Fibroblast of villous mesenchyme (primary cell): ENCODE measurements at regions not wholly inside any gene's neighbourhood (a gene's known extent, or its start where the extent isn't known, plus 50 kb on each side); places are given as distances from the start of the nearest gene placed in this dataset.
A peak's percentile ranks its signal among the peaks of the same experiment; 100 is the strongest.
"Not testable (repeated sequence)": the region's sequence is repeated elsewhere in the genome, so short reads cannot be mapped to it uniquely, and the experiment has no call there.

Experiments
- DNase-seq: peaks from one replicate; pipeline ENCODE4 v3.0.0-alpha.2; 2010; ENCODE audit warnings: low read depth
- H3K4me3 ChIP-seq: 2 replicates; pipeline ENCODE4 v1.5.1; 2011; ENCODE audit warnings: low read depth, mild to moderate bottlenecking, low read length
- CTCF ChIP-seq: IDR thresholded peaks from 2 replicates; pipeline ENCODE4 v1.5.1; 2012; ENCODE audit warnings: low read depth, mild to moderate bottlenecking, low read length; ENCODE audit not compliant: insufficient read depth

GRCh38 chrX:80508083-80508482, 87.8 kb downstream of the TENT5D start:
- not testable (repeated sequence) for H3K4me3 ChIP-seq, DNase-seq

- no peak overlapping the region for H3K4me3 ChIP-seq
- peak; percentile 3 for DNase-seq
- no peak for TF ChIP-seq CTCF
Observed at GRCh38 chrX:80511969-80512760, 91.9 kb downstream of the TENT5D start.

- DNase-seq = no peak
- no peak overlapping the region for H3K4me3 ChIP-seq
- TF ChIP-seq CTCF = no peak
Observed at GRCh38 chrX:80512924-80513323, 92.7 kb downstream of the TENT5D start.

- H3K4me3 ChIP-seq = no peak overlapping the region
- DNase-seq = no peak
- TF ChIP-seq CTCF = no peak
Observed at GRCh38 chrX:80513625-80514024, 93.4 kb downstream of the TENT5D start.

GRCh38 chrX:80537096-80537495, 116.8 kb downstream of the TENT5D start:
- TF ChIP-seq CTCF = no peak
- no peak for DNase-seq
- no peak overlapping the region for H3K4me3 ChIP-seq

GRCh38 chrX:80550722-80551121, 130.5 kb downstream of the TENT5D start:
- DNase-seq = no peak
- no peak for TF ChIP-seq CTCF
- H3K4me3 ChIP-seq = no peak overlapping the region

GRCh38 chrX:80556148-80556547, 135.9 kb downstream of the TENT5D start:
- no peak overlapping the region for H3K4me3 ChIP-seq
- no peak for DNase-seq
- no peak for TF ChIP-seq CTCF
